ENCODE measurements at regions not wholly inside any gene's neighbourhood (a gene's known extent, or its start where the extent isn't known, plus 50 kb on each side); places are given as distances from the start of the nearest gene placed in this dataset.
"Not testable (repeated sequence)": the region's sequence is repeated elsewhere in the genome, so short reads cannot be mapped to it uniquely, and the experiment has no call there.

DNA sequence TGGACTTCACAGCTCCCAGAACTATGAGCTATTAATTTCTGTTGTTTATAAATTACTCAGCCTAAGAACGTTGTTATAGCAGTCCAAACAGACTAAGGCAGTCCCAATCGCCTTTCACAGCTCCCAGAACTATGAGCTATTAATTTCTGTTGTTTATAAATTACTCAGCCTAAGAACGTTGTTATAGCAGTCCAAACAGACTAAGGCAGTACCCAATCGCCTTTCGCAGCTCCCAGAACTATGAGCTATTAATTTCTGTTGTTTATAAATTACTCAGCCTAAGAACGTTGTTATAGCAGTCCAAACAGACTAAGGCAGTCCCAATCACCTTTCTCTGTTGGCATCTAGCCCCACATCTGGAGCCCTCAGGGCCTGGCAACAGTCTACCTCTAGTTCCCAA is 117.0 kb upstream of the ASB18 start:
- TF ChIP-seq POLR2A (IDR thresholded peaks at IDR 0.05; ENCODE audit: low read length); GATA1 (IDR thresholded peaks at IDR 0.05; ENCODE audit: low read depth, low read length): not testable (repeated sequence)
